ENCODE measurements at regions not wholly inside any gene's neighbourhood (a gene's known extent, or its start where the extent isn't known, plus 50 kb on each side); places are given as distances from the start of the nearest gene placed in this dataset.

GRCh38 chr9:28270156-28270555, 696.9 kb upstream of the C9orf72 start:
- ATAC-seq, result no peak
- no peak overlapping the region for H3K27ac ChIP-seq (ENCODE audit: low read length)
- in situ Hi-C loops (cut with HindIII; ENCODE audit: low pct_unique_long_range_greater_than_20kb, low sequenced_read_pairs) (no loop called here), intact Hi-C loops (cut with micrococcal nuclease; ENCODE audit: unreplicated experiment) (no loop called here)
- H3K4me1 ChIP-seq (ENCODE audit: control insufficient read depth, insufficient read depth, low read length), result no peaks in the 10 kb centered on the region
- POLR2A ChIA-PET, result no interaction called here
- no peak for DNase-seq (ENCODE audit: low read depth, low spot score)
- H3K4me3 ChIP-seq (ENCODE audit: low read depth in 2 of 2, low read length in 2 of 2), result no peak overlapping the region
- no TSS peak for BruUV-seq (replicated peaks)
- CTCF ChIA-PET, result no interaction called here
- TF ChIP-seq, protein P1, sequence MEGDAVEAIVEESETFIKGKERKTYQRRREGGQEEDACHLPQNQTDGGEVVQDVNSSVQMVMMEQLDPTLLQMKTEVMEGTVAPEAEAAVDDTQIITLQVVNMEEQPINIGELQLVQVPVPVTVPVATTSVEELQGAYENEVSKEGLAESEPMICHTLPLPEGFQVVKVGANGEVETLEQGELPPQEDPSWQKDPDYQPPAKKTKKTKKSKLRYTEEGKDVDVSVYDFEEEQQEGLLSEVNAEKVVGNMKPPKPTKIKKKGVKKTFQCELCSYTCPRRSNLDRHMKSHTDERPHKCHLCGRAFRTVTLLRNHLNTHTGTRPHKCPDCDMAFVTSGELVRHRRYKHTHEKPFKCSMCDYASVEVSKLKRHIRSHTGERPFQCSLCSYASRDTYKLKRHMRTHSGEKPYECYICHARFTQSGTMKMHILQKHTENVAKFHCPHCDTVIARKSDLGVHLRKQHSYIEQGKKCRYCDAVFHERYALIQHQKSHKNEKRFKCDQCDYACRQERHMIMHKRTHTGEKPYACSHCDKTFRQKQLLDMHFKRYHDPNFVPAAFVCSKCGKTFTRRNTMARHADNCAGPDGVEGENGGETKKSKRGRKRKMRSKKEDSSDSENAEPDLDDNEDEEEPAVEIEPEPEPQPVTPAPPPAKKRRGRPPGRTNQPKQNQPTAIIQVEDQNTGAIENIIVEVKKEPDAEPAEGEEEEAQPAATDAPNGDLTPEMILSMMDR (IDR thresholded peaks at IDR 0.05), result no peak
- no peak for TF ChIP-seq TCF7L2 (IDR thresholded peaks at IDR 0.05; ENCODE audit: low read depth, low read length)
- no peak for TF ChIP-seq POLR2AphosphoS5 (IDR thresholded peaks at IDR 0.05; ENCODE audit: low read depth, low read length)
- TF ChIP-seq REST (IDR thresholded peaks at IDR 0.05; ENCODE audit: insufficient read depth in 1 of 2, low read depth in 2 of 2, low read length in 1 of 2), result no peak
- TF ChIP-seq SIN3A (IDR thresholded peaks at IDR 0.05; ENCODE audit: borderline replicate concordance, insufficient read depth, low read depth, low read length), result no peak
- no peaks in the 10 kb centered on the region for H3K9me3 ChIP-seq (ENCODE audit: control insufficient read depth, insufficient read depth, low read depth, low read length)
- H3K27me3 ChIP-seq (ENCODE audit: control insufficient read depth, insufficient read depth, low read length), result no peaks in the 10 kb centered on the region
- no peaks in the 10 kb centered on the region for H3K36me3 ChIP-seq (ENCODE audit: control insufficient read depth, insufficient read depth, low read length)

DNA sequence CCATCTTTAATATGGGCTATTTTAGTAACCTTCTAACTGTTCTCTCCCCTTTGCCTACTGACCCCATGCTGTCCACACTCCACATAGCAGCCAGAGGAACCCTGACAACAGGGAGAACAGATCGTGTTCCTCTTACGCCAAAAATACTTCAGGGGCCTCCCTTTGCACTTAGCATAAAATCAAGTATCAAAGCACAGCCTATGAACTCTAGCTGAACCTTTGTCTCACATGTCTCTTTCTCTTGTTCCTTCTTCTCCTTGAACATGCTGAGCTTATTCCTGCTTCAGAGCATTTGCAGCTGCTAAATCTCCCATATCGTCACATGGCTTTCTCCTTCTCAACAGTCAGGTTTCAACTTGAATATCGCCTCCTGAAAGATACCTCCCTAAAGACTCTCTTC, 698.8 kb upstream of the C9orf72 start:
- DNase-seq (ENCODE audit: low read depth, low spot score) (no peak), ATAC-seq (no peak)
- H3K27ac ChIP-seq (ENCODE audit: low read length), result no peak overlapping the region
- no peaks in the 10 kb centered on the region for H3K9me3 ChIP-seq (ENCODE audit: control insufficient read depth, insufficient read depth, low read depth, low read length)
- ChIA-PET CTCF (no interaction called here), POLR2A (no interaction called here)
- no peak for TF ChIP-seq SIN3A (IDR thresholded peaks at IDR 0.05; ENCODE audit: borderline replicate concordance, insufficient read depth, low read depth, low read length)
- no peak for TF ChIP-seq TCF7L2 (IDR thresholded peaks at IDR 0.05; ENCODE audit: low read depth, low read length)
- TF ChIP-seq, protein P1 (IDR thresholded peaks at IDR 0.05), result no peak
- no peak for TF ChIP-seq REST (IDR thresholded peaks at IDR 0.05; ENCODE audit: insufficient read depth in 1 of 2, low read depth in 2 of 2, low read length in 1 of 2)
- TF ChIP-seq POLR2AphosphoS5 (IDR thresholded peaks at IDR 0.05; ENCODE audit: low read depth, low read length), result no peak
- in situ Hi-C loops (cut with HindIII; ENCODE audit: low pct_unique_long_range_greater_than_20kb, low sequenced_read_pairs) (no loop called here), intact Hi-C loops (cut with micrococcal nuclease; ENCODE audit: unreplicated experiment) (no loop called here)
- H3K4me1 ChIP-seq (ENCODE audit: control insufficient read depth, insufficient read depth, low read length), result no peaks in the 10 kb centered on the region
- BruUV-seq (replicated peaks), result no TSS peak
- no peaks in the 10 kb centered on the region for H3K27me3 ChIP-seq (ENCODE audit: control insufficient read depth, insufficient read depth, low read length)
- H3K4me3 ChIP-seq (ENCODE audit: low read depth in 2 of 2, low read length in 2 of 2), result no peak overlapping the region
- H3K36me3 ChIP-seq (ENCODE audit: control insufficient read depth, insufficient read depth, low read length), result no peaks in the 10 kb centered on the region
